GM18867 (cell line): ENCODE measurements at regions not wholly inside any gene's neighbourhood (a gene's known extent, or its start where the extent isn't known, plus 50 kb on each side); places are given as distances from the start of the nearest gene placed in this dataset.
A peak's percentile ranks its signal among the peaks of the same experiment; 100 is the strongest.

Experiments
- ATAC-seq: cut with Tn5 transposase; IDR thresholded peaks from one replicate; pipeline ENCODE4 v1.9.1; 2021; ENCODE audit warnings: mild to moderate bottlenecking, moderate library complexity; ENCODE audit not compliant: unreplicated experiment

DNA sequence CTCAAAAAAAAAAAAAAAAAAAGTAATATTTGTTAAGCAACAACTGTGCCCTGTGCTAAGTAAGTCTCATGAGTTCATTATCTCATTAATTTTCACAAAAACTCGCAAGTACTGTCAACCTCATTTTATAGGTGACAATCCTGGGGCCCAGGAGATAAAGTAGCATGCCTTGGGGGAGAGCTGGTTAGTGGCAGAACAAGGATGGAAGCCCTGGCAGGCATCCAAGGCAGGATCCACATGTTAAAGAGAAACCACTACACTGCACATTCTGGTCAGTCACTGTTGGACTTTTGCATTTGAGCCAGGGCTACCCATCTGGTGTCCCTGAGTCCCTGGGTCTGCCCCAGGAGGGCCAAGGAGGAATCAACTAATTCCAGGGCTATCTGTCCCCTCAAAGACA, 54.6 kb downstream of the ZFP36L2 start:
- no peak for ATAC-seq

DNA sequence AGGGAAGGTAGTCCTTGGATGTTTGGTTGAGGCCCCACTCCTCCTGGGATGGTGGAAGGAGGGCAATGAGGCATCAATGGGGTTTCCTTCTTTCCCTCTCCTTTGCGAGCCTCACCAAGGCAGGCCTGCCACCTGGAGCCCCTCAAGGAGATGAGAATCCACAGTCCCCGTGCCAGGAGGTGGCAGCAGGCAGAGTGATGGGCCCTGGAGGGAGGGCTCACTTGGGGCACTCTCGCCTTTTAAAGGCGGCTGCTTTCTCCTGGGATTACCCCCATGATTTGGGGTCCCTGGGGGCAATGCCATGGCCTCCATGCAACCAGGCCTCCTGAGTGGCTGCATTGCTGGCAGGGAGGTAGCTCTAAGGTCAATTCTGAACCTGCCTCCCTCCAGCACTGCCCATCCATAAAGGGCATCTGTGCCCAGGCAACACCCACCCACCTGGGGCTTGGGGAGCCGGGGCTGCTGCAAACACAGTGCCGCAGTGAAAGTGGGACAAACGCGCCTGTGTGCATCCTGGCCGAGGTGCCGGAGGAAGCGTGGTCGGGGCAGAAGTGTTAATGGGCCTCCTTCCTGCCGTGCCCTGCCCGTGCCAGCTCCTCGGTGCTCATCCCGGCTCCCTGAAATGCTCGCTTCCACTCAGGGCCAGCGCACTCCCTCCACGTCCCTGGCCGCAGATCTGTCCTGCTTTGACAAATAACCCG, 55.9 kb downstream of the ZFP36L2 start:
- ATAC-seq, result no peak

DNA sequence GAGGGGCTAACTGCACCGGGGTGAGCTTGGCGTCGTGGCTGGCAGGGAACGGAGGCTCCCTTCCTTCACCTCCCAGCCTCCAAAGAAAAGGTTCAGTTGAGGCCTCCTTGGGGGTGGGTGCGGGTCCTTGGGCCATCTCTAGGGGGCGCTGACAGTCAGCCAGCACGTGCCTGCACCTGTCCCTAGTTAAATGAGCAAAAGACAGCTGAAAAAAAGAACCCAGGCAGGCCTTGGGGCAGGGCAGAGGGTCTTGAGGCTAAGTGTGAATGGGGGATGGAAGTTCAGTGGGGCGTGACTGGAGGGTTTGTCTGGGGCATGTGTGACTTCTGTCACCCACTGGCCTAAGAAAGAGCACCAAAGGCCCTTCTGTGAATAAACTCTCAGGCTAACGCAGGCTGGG, 56.4 kb downstream of the ZFP36L2 start:
- ATAC-seq, result no peak

DNA sequence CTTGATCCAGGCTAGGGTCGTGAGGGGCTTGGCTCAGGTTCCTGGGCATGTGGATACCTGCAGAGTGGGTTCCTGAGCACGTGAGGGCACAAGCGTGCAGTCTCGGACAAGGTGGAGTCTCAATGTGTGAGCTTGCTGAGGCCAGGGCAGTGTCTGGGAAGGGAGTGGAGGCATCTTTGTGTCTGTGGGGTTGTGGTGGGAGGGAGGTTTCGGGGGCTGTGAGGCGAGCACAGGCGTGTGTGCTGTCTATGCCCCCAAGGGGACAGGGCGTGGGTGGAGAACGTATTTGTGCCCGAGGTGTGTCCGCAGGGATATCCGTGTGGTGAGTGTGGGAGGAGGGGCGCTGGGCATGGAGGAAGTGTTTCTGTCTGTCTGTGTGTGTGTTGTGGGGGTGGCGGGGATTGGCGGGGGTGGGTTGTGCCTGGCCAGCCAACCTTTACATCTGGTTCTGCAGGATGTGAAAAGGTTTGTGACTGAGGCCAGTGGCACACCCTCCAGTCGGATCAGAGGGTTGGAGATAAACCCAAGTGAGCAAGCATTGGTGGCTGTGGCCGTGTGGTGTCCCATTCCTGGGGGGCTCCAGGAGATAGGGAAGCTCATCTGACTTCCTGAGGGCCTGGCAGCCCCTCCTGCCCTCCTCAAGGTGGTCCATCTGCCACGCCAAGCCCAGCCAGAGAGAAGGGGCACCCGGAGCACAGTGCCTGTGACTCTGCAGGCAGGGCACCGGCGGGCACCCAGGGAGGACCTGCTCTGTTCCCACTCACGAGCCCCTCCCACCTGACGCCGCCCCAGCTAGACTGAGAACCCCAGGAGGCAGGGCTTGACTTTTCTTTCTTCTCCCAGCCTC, 57.1 kb downstream of the ZFP36L2 start:
- peak; percentile 40 for ATAC-seq

DNA sequence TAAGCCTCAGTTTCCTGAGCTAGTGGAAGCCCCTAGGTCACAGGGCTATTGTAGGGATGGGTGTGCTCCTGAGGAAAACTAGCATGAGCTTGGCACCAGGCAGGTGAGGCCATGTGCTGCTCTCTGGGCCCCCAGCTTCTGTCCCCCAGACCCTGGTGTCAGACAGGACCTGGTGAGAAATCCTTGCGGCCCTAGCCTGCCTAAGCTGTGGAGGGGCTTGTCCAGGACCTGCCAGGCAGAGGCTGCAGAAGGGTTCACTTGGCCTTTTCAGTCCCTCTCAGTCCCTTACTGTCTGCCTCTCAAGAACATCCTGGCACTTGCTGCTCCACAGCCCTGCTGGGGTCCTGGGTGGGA, 58.4 kb downstream of the ZFP36L2 start:
- ATAC-seq, result no peak

DNA sequence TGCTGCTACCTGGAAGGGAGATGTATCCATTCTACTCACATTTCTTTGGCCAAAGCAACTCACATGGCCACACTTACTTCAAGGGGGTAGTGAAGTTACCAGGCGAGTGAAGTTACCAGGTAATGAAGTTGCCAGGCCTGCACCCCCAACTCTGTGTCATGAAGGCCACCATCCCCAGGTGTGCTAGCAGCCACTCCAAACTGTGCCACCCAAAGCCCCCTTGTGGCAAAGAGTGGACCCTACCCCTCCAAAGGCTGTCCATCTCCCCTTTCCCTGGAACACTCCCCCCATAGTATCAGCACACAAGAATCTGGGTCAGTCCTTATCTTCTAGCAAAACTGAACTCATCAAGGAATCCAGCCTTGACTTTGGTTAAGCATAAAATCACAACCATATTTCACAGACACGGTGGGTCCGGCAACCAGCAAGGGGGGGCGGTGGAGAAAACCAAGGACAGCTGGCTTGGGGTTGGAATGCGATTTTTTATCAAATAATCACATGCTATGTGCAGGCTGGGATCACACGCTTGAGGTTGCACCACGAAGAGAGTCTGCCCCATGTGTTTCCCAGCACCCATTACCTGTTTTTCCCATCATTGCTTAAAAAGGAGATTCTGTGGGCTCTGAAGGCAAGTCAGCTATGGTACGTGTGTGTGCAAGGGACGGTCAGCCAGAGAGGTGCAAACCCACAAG, 60.9 kb downstream of the ZFP36L2 start:
- ATAC-seq, result no peak

DNA sequence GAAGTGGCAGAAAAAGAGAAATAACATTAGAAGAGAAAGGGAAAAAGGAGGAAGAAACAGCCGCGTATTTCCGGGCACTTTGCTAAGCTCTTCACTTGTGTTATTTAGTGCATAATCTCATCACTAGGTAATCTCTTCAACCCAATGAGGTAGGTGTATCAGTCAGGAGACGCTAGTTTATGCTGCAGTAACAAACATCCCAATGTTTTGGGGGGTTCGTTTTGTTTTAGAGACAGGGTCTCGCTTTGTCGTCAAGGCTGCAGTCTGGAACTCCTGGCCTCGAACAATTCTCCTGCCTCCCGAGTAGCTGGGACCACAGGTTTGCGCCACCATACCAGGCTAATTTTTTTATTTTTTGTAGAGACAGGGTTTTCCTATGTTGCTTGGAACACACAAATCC, 61.7 kb downstream of the ZFP36L2 start:
- no peak for ATAC-seq

DNA sequence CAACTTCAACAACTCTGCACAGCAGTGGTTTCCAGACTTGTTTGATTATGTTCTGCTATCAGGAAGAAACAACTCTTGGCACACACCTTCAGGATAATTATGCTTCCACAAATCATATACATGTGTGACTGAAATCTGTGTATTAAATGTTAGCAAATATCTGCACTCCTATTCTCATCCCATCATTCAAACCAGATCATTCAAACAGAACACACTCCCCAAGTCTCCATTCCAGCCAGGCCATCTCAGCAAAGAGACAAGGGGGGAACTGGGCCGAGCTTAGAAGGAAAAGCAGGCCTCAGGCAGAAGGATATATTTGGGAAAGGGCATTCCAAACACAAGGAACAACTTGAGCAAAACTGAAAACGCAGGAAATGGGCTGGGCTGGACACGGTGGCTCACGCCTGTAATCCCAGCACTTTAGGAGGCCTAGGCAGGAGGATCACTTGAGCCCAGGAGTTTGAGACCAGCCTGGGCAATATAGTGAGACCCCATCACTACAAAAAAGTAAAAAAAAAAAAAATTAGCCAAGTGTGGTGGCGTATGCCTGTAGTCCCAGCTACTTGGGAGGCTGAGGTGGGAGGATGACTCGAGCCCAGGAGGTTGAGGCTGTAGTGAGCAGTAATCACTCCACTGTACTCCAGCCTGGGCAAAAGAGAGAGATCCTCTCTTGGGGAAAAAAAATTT, 62.7 kb downstream of the ZFP36L2 start:
- ATAC-seq, result no peak

DNA sequence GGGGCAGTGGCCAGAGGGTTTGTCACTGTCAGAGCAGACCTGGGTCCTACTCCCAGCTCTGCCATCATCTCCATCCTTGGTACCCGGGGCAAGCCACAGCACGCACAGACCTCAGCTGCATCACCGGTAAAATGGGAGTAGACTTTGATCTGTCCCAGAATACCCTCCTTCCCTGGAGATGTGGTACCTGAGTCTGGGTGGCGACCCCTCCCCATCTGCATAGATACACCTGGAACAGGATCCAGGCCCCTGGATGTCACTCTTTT, 64.0 kb downstream of the ZFP36L2 start:
- no peak for ATAC-seq

DNA sequence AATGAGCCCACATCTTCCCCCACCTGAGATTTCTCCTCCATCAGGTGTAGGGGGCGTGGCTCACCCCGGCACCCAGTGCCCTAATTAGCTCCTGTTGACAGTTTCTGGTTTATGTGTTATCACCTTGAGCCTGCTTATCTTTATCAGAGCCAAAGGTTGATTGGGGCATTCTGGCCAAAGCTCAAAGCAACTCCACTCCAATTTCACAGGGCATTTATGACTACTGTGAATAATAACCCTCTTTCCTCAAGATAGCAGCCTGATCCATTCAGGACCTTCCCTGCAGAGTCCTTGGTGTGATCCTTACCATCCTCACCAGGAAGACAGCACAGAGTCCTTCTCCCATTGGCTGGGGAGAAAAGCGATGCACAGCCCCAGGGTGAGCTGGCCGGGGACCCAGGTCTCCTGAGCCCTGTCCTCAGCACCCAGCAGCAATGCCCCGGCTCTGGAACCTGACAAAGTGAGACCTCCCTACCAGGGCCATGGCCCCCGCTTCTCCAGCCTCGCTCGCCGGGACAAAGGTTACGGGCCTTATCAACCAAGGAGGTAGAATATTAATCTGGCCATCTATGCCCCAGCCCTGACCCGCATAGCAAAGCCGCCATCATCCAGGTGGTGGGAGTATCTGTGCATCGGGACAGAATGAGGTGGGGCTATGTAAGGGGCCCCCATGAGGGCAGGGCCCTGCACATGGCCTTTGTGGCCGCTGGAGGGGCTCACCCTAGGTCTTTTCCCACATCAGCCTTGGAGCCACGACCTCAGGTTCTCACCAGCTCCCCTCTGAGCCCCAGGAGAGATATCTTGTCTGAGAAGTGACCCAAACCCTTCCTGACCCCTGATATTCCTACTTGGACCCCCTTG, 64.5 kb downstream of the ZFP36L2 start:
- no peak for ATAC-seq

DNA sequence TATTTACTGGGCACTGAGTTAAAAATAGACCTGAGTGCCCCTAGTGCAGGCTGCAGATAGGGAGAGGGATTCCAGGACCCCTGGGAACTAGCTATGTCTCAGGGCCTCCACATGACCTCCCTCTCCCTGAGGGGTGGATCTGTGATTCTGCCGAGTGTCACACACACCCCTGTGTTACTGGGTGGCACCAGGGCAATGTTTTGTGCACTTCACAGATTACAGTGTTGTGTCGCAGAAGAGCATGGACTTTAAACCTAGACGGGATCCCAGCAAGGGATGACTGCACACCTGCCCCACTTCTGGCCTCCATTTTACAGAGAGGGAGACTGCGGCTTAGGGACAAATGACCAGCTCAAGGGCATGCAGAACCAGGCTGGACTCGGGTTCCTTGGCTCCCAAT, 65.6 kb downstream of the ZFP36L2 start:
- ATAC-seq, result no peak

DNA sequence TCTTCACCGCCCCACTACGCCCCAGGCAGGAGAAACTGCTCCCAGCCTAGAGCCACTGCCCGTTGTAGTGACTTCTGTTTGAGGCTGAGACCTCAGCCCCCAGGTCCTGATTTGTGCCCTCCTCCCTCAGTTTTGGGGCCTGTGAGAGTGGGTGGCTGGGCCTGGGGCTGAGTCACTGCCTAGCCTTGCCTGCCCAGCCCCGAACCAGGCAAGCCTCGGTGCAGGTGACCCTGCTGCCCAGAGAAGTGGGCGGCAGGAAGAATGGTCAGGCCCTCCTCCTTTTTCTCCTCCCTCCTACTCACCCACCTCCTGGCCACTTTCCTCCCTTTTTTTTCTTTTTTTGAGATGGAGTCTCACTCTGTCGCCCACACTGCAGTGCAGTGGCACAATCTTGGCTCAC, 66.6 kb downstream of the ZFP36L2 start:
- no peak for ATAC-seq

DNA sequence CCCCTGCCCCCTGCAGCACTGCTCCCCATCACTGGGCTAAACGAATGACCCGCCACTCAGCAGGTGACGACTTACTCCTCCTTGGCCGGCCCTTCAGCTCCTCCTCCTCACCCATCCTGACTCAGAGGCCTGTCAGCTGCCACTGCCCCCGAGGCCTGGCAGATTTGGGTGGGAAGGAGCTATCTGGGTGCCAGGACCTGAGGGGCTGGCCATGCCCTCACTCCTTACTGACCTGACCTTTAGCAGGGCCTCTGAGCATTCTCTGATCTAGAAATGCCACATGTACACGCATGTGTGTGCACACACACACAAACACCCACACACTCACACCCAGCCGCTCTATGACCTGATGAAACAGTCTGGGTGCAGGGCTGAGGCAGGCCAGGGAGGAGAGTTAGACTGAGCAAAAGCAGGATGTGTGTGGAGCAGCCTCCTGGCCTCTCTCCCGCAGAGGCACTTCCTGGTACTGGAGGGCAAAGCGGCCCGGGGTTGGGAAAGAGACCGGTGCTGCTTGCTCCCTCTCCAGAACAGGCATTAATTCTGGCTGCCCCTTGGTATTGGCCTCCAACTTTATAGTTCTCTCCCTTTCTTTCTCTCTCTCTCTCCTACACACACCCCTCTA, 68.0 kb downstream of the ZFP36L2 start:
- peak; percentile 8 for ATAC-seq

DNA sequence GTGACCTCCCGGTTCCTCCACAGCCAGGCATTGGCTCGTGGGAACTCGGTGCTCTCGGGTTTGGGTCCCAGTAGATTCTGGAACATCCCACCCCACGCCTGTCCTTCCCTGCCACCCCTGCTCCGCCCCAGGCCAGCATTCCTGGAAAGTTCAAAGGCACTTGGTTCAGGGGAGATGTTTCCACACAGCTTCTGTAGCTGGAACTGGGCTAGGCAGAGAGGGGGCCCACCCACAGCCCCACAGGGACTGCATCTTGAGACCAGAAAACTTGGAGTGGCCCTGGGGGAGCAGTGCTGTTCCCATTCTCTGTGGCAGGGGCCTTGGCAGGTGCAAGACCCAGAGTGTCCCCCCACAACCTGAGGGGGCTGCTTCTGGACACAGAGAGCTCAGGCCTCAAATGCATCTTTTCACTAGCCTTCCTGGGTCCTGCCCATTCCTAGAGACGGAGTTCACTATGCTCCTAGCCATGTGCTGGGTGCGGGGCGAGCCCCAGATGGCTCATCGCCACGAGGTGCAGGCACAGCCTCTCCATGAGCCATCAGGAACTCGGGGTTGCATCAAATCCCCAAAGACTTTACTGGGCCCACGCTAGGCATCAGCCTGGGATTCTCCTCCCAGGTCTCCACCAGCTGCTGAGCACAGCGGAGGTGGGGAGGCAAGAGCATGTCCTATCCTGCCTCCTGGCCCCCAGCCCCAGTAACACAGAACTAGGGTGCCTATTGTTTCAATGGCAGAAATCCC, 68.7 kb downstream of the ZFP36L2 start:
- no peak for ATAC-seq

DNA sequence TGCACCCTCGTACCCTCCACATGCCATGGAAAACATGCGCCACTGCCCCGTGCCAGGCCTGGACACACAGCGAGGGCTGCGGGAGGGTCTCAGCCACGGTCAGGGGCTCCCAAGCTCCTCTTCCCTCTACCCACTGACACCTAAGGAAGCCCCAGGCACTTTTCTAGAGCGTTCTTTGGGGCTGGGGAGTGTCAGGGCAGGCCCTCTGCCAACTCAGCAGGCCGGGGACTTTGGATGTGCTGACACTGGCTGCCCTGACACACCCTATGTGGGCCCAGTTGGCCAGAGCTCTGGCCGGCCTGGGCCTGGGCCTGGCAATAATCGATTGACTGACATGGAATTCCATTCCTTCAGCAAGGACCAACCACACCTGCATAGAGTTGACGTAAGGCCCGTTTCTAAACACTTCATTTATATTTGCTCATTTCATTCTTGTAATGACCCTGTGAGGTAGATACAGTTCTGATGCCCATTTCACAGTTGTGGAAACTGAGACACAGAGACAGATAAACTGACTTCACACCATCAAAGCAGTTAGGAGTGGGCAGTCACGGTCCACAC, 70.5 kb downstream of the ZFP36L2 start:
- no peak for ATAC-seq

DNA sequence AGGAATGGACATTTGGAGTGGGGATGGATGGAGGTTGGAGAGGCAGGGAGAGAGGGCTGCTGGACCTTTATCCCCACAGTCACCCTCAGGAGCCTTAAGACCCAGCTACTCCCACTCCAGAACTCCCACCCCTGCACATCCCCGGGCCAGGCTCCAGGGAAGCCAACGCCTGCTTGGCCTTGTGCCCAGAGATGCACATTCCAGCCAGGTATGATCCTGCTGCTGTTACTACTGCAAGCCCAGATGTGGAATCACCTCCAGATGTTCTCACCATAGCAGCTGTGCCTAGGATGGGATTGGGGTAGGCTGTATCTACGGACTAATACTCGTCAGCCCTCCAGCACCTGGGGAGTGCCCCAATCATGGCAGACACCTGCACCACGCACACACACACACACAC, 71.7 kb downstream of the ZFP36L2 start:
- no peak for ATAC-seq

DNA sequence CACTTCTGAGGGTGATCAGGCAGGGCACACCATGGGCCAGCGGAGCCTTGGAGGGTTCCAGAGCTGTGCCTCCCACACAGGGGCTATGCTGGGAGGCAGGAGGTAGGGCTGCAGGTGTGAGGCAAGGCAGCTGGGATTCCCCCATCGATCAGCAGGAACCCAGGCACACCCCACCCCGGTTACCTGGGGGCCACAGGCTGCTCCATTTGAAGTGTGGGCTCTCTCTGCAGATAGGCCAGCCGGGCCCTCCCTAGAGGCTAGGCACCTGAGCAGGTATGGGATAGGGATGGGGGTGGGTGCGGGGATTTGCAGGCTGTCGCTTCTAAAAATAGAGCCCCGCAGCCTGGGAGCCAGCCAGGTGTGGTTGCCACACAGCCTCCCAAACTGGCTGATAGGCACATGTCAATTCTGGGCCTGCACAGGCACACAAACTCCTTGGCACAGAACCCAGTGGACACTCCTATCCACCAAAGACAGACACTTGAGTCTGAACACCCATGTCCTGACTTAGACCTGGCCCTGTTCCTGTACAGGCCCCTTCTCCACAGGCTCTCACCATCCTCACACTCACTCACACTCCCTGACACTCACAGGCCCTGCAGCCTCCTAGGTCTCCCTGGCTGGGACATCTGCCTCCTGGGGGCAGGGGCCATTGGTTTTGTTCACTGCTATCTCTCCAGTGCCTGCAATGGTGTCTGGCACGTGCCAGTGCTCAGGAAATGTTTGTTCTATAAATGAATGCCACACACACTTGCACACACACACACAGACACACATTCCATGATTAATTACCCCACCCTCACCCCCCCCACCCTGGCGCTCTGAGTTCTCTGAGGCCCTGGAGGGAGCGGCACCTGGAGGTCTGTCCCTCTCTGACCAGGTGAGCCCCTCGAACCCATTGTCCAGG, 73.4 kb downstream of the ZFP36L2 start:
- ATAC-seq, result no peak

DNA sequence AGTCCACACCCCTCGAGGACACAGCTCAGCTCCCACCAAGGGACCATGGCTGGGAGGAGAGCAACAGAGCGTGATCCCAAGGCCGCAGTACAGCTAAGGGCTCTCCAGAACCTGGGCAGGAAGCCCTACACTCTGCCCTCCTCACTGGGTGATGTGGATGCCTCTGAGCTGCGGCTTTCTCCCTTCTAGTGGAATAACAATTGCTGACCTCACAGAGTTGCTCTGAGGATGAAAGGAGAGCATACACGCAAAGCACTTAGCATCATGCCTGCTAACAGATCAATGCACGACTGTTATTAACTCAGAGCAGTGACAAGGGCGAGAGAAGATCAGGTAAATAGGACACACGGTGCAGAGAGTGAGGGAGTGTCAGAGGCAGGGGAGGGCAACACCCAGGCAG, 74.2 kb downstream of the ZFP36L2 start:
- ATAC-seq, result no peak
